Adrenal gland (tissue), 9 donors: ENCODE measurements at regions not wholly inside any gene's neighbourhood (a gene's known extent, or its start where the extent isn't known, plus 50 kb on each side); places are given as distances from the start of the nearest gene placed in this dataset.

Experiments
- DNase-seq, 7 donors: peaks; one replicate each; pipeline ENCODE4 v3.0.0-alpha.2; 2019 to 2020
- H3K27ac ChIP-seq, 5 donors: fragments of 200-600 bp; sonication (generic) in 4 of 5; 1 replicate in 3 of 5; 2 replicates in 2 of 5; pipeline versions ENCODE4 v1.5.1 to v1.8.0; 2016 to 2020; ENCODE audit warnings: mild to moderate bottlenecking in 1 of 5
- H3K27me3 ChIP-seq: fragments of 200-600 bp; 2 replicates; pipeline ENCODE4 v1.8.0; 2021
- H3K36me3 ChIP-seq, 2 donors: fragments of 200-600 bp; replicated peaks in 1 of 2; 1 replicate in 1 of 2; 2 replicates in 1 of 2; pipeline versions ENCODE4 v1.5.1 to v1.8.0; 2018 to 2022
- H3K4me1 ChIP-seq, 2 donors: fragments of 200-600 bp; replicated peaks in 1 of 2; 1 replicate in 1 of 2; 2 replicates in 1 of 2; pipeline versions ENCODE4 v1.5.1 to v1.8.0; 2018 to 2021
- H3K4me3 ChIP-seq, 4 donors: fragments of 200-600 bp; sonication (generic) in 3 of 4; one replicate each; pipeline ENCODE4 v1.5.1; 2016 to 2018
- H3K9me3 ChIP-seq, 3 donors: fragments of 200-600 bp; sonication (generic) in 1 of 3; replicated peaks in 1 of 3; 1 replicate in 2 of 3; 2 replicates in 1 of 3; pipeline versions ENCODE4 v1.5.1 to v1.8.0; 2016 to 2021
- POLR2A ChIP-seq, 2 donors: fragments of 450-650 bp; IDR thresholded peaks; one replicate each; pipeline ENCODE4 v1.6.1; 2017; ENCODE audit warnings: antibody characterized with exemption in 2 of 2, mild to moderate bottlenecking in 2 of 2, moderate library complexity in 1 of 2
- WGBS, 4 donors: extraction: QIAGEN DNeasy Blood & Tissue Kit in 2 of 4; methylation state at CpG; one replicate each; pipeline versions ENCODE4 v1.1.5 to v1.1.7; 2013 to 2017; 5-methylcytosine and 5-hydroxymethylcytosine counted together
- intact Hi-C, 2 donors: fragments of 100-400 bp; cut with DNase I; formaldehyde crosslinking; loops; one replicate each; pipeline versions ENCODE4 v1.14.1 to v1.15.0; 2022 to 2023
- TF ChIP-seq, protein P1 (sequence below), 6 experiments: fragments of 450-650 bp in 4 of 6; fragments of 200-600 bp in 2 of 6; sonication (generic) in 1 of 6; IDR thresholded peaks; 1 replicate in 5 of 6; 2 replicates in 1 of 6; pipeline versions ENCODE4 v1.5.1 to v1.8.0; 2016 to 2021; ENCODE audit warnings: antibody characterized with exemption in 6 of 6, mild to moderate bottlenecking in 2 of 6, moderate library complexity in 1 of 6
- donor health status: healthy with polysubstance abuse.
- donor health status: Bipolar disorder and iron deficiency.
- donor health status: DM: yes; HTN: yes; CAD: no.
- donor health status: DM: no; HTN: no; CAD: no.
- donor health status: DM: no; HTN: no; CAD: no.

DNA sequence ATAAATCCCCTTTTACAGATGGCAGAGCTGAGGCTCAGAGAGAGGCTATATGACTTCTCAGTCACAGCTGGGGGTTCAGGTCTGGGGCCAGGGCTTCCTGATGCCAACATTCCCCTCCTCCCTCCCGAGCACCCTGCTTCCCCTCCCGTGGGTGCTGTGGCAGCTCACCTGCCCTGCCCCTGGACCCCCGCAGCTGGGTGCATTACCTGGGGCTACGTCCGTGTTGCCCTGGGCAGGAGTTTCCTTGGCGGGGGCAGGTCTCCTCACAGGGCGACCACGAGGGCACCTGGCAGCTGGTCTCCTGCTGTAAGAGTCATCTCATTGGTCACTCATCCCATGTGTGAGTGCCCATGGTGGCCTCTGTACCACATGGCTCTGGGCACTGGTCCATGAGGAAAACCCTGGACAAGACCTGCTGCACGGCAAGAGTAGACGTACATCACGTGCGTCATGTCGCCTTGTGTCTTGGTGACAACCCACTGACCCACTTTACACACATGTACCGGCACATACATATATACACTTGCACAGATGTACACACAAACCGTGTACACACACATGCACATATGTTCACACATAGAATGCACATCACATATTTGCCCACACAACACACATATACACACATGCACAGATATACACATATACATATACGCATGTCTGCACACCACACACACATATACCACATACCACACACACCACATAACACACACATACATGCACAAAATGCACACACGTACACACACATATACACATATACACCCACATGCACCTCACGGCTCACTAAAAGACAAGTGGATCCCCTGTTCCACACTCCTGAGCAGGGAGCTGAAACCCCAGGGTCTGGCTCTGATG, 134.0 kb downstream of the FOXL1 start:
- no peaks in the 10 kb centered on the region for H3K27me3 ChIP-seq
- WGBS, 4 donors = 76 to 85% (median 82%) methylated on average over 9 to 18 of the region's 18 CpGs

DNA sequence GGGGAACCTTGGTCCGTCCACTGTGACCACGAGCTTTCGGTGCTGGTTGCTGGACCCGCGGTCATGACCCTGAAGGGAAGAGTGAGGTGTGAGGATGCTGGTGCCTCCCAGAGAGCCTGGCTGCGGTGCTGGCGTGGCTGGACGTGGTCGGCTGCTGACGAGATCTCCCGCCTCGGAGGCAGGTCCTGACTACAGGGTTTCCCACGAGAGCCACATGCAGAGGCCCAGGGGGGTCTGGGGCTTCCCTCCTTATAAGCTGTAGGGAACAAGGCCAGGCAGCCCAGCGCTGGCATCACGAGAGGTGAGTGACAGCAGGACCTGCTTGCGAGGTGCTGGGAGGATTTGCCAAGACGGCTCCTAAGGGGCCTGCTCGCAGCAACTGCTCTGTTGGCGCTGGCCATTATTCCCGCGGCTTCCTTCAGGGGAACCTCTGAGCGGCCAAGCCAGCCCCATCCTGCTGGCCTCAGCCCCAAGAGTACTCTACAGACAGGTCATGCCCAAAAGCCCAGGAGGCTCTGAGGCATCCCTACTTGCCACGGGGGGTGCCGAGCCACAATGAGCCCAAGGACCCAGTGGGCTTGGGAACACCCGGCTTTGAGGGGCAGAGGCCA, 134.8 kb downstream of the FOXL1 start:
- no peaks in the 10 kb centered on the region for H3K36me3 ChIP-seq
- H3K4me1 ChIP-seq = no peaks in the 10 kb centered on the region
- intact Hi-C loops = no loop called here
- H3K4me3 ChIP-seq = no peak overlapping the region
- H3K27me3 ChIP-seq = no peaks in the 10 kb centered on the region
- TF ChIP-seq POLR2A (IDR thresholded peaks at IDR 0.05) = no peak
- TF ChIP-seq, protein P1, sequence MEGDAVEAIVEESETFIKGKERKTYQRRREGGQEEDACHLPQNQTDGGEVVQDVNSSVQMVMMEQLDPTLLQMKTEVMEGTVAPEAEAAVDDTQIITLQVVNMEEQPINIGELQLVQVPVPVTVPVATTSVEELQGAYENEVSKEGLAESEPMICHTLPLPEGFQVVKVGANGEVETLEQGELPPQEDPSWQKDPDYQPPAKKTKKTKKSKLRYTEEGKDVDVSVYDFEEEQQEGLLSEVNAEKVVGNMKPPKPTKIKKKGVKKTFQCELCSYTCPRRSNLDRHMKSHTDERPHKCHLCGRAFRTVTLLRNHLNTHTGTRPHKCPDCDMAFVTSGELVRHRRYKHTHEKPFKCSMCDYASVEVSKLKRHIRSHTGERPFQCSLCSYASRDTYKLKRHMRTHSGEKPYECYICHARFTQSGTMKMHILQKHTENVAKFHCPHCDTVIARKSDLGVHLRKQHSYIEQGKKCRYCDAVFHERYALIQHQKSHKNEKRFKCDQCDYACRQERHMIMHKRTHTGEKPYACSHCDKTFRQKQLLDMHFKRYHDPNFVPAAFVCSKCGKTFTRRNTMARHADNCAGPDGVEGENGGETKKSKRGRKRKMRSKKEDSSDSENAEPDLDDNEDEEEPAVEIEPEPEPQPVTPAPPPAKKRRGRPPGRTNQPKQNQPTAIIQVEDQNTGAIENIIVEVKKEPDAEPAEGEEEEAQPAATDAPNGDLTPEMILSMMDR (IDR thresholded peaks at IDR 0.05) = no peak
- no peak overlapping the region for H3K27ac ChIP-seq
- WGBS, 4 donors = 77 to 83% (median 79%) methylated on average over 5 to 25 of the region's 25 CpGs
- H3K9me3 ChIP-seq = no peaks in the 10 kb centered on the region
- DNase-seq = no peak

More for the DNA sequence above, 134.0 kb downstream of the FOXL1 start:
- Histone ChIP-seq H3K9me3 (no peaks in the 10 kb centered on the region), H3K27ac (no peak overlapping the region), H3K36me3 (no peaks in the 10 kb centered on the region), H3K4me1 (no peaks in the 10 kb centered on the region), H3K4me3 (no peak overlapping the region)
- no peak for DNase-seq
- TF ChIP-seq, protein P1 (IDR thresholded peaks at IDR 0.05) = no peak
- no peak for TF ChIP-seq POLR2A (IDR thresholded peaks at IDR 0.05)
- intact Hi-C loops = no loop called here

DNA sequence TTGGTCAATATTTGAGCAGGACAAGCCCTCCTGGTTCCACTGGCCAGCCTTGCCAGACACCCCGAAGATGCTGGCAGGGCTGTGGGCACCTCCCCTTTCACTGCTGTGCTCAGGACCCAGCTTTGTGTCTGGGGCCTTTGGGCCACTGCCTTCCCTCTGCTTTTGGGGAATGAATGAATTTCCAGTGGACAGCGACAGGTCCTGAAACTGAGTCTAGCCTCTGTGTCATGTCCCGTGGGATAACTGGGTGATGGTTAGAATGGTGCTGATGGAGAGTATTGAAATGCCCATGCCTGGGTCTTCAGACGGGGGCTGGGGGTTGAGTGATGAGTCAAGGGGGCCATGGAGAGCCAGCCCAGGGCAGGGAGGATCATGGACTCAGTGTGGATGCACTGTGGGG, 135.8 kb downstream of the FOXL1 start:
- Histone ChIP-seq H3K27ac (no peak overlapping the region), H3K36me3 (no peaks in the 10 kb centered on the region), H3K4me1 (no peaks in the 10 kb centered on the region), H3K27me3 (peaks cover 4% of the 10 kb centered on the region), H3K4me3 (no peak overlapping the region), H3K9me3 (no peaks in the 10 kb centered on the region)
- DNase-seq = no peak
- intact Hi-C loops = no loop called here
- TF ChIP-seq, protein P1 (IDR thresholded peaks at IDR 0.05) = no peak
- no peak for TF ChIP-seq POLR2A (IDR thresholded peaks at IDR 0.05)
- 47 to 62% (median 58%) methylated on average over 4 of the region's 4 CpGs for WGBS, 4 donors

DNA sequence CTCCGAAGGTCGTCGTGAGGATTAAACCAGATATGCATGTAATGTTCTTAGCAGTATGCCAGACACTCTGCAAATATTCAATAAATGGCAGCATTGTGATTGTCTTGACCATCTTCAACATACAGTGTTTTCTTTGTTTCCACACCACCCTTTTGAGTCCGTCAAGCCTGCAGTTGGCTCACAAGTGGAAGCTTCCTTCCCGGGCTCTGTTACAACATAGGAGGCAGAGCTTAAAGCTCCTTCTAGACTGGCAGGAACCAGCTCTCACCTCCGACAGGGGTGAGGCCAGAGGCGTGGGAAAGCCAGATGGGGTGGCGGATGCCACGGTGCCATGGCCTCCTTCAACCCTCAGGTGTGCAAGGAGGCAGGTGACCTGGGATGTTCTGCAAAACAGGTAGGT, 138.3 kb downstream of the FOXL1 start:
- DNase-seq = no peak
- Histone ChIP-seq H3K36me3 (no peaks in the 10 kb centered on the region), H3K27me3 (peaks cover 4% of the 10 kb centered on the region), H3K27ac (no peak overlapping the region), H3K4me1 (no peaks in the 10 kb centered on the region), H3K9me3 (no peaks in the 10 kb centered on the region), H3K4me3 (no peak overlapping the region)
- WGBS, 4 donors = 70 to 78% (median 73%) methylated on average over 9 of the region's 9 CpGs
- TF ChIP-seq POLR2A (IDR thresholded peaks at IDR 0.05) = no peak
- TF ChIP-seq, protein P1 (IDR thresholded peaks at IDR 0.05) = no peak
- intact Hi-C loops = no loop called here
